Right kidney (tissue), 1 donor: ENCODE measurements at regions not wholly inside any gene's neighbourhood (a gene's known extent, or its start where the extent isn't known, plus 50 kb on each side); places are given as distances from the start of the nearest gene placed in this dataset.

Source experiments
- DNase-seq: peaks from one replicate; pipeline ENCODE4 v3.0.0-alpha.2; 2016

- DNase-seq: no peak
Observed at GRCh38 chr3:98961161-98962155, 60.0 kb upstream of the DCBLD2 start.

- DNase-seq: no peak
Observed at GRCh38 chr3:98957681-98958080, 56.2 kb upstream of the DCBLD2 start.

- DNase-seq: no peak
Observed at GRCh38 chr3:98956008-98956407, 54.5 kb upstream of the DCBLD2 start.

- no peak for DNase-seq
Observed at GRCh38 chr3:98954791-98955604, 53.5 kb upstream of the DCBLD2 start.

DNA sequence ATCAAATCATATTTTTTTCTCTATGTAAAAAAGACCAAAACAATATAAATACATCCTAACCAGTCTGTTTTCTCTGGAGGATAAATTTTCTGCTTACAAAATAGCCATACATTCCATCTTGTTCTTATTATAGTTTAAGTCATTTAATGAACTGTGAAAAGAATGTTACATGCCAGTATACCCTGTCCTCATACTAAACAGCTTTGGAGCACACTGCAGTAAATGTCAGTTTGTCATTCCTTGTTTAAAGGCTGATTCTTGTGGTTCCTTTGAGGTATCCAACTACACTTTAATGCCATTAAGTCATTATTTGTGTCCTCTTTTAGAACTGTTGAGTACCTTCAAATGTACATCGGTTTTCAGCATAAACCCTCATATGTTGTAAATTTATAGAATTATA lies 52.7 kb upstream of the DCBLD2 start:
- DNase-seq: no peak

- no peak for DNase-seq
Observed at GRCh38 chr3:98952404-98952803, 50.9 kb upstream of the DCBLD2 start.
